Effector memory CD8-positive, alpha-beta T cell (primary cell): ENCODE measurements at regions not wholly inside any gene's neighbourhood (a gene's known extent, or its start where the extent isn't known, plus 50 kb on each side); places are given as distances from the start of the nearest gene placed in this dataset.
"Not testable (repeated sequence)": the region's sequence is repeated elsewhere in the genome, so short reads cannot be mapped to it uniquely, and the experiment has no call there.

ENCODE experiments used
- ATAC-seq: fragments of 150-1000 bp; cut with Tn5 transposase; replicated peaks from 2 replicates; pipeline ENCODE4 v1.10.0; 2021; ENCODE audit warnings: mild to moderate bottlenecking, moderate library complexity
- DNase-seq, 3 experiments: peaks; one replicate each; pipeline ENCODE4 v3.0.0; 2021
- H3K27ac Mint-ChIP-seq, 2 donors: one replicate each; pipeline ENCODE4 v1.8.0; 2022; ENCODE audit warnings: mild to moderate bottlenecking in 2 of 2, mixed read lengths in 2 of 2, moderate library complexity in 2 of 2
- H3K27me3 Mint-ChIP-seq, 2 donors: one replicate each; pipeline ENCODE4 v1.8.0; 2022; ENCODE audit warnings: mixed read lengths in 2 of 2
- H3K36me3 Mint-ChIP-seq: one replicate; pipeline ENCODE4 v1.8.0; 2022; ENCODE audit warnings: mild to moderate bottlenecking, moderate library complexity, mixed read lengths; ENCODE audit not compliant: insufficient read depth
- H3K4me1 Mint-ChIP-seq, 2 donors: one replicate each; pipeline ENCODE4 v1.8.0; 2022; ENCODE audit warnings: low read depth in 2 of 2, mixed read lengths in 2 of 2
- H3K4me3 Mint-ChIP-seq, 2 donors: one replicate each; pipeline ENCODE4 v1.8.0; 2022; ENCODE audit warnings: mild to moderate bottlenecking in 2 of 2, mixed read lengths in 2 of 2, moderate library complexity in 2 of 2
- H3K9me3 Mint-ChIP-seq, 2 donors: one replicate each; pipeline ENCODE4 v1.8.0; 2022; ENCODE audit warnings: mixed read lengths in 2 of 2

GRCh38 chrX:7614616-7615015, 228.4 kb upstream of the VCX start:
- H3K27ac Mint-ChIP-seq: no peak overlapping the region
- no peaks in the 10 kb centered on the region for H3K9me3 Mint-ChIP-seq
- no peak for DNase-seq
- H3K4me1 Mint-ChIP-seq: no peaks in the 10 kb centered on the region
- ATAC-seq: no peak
- no peaks in the 10 kb centered on the region for H3K36me3 Mint-ChIP-seq
- no peaks in the 10 kb centered on the region for H3K27me3 Mint-ChIP-seq
- no peak overlapping the region for H3K4me3 Mint-ChIP-seq

- not testable (repeated sequence) for DNase-seq, H3K9me3 Mint-ChIP-seq, H3K4me1 Mint-ChIP-seq, H3K27ac Mint-ChIP-seq, H3K4me3 Mint-ChIP-seq, H3K27me3 Mint-ChIP-seq, ATAC-seq, H3K36me3 Mint-ChIP-seq
Measured at GRCh38 chrX:7608625-7609024, 234.3 kb upstream of the VCX start.

- peaks cover 0 to 3% of the 10 kb centered on the region in 2 donors for H3K9me3 Mint-ChIP-seq
- no peaks in the 10 kb centered on the region for H3K4me1 Mint-ChIP-seq
- H3K36me3 Mint-ChIP-seq: peaks cover 3% of the 10 kb centered on the region
- H3K4me3 Mint-ChIP-seq: no peak overlapping the region
- DNase-seq (no peak), ATAC-seq (no peak)
- no peak overlapping the region for H3K27ac Mint-ChIP-seq
- no peaks in the 10 kb centered on the region for H3K27me3 Mint-ChIP-seq
Measured at GRCh38 chrX:7606039-7606652, 236.8 kb upstream of the VCX start.

- Mint-ChIP-seq H3K27me3 (no peaks in the 10 kb centered on the region), H3K4me3 (no peak overlapping the region), H3K27ac (no peak overlapping the region), H3K36me3 (peaks cover 3% of the 10 kb centered on the region), H3K9me3 (peaks cover 0 to 3% of the 10 kb centered on the region in 2 donors), H3K4me1 (no peaks in the 10 kb centered on the region)
- ATAC-seq (no peak), DNase-seq (no peak)
Measured at GRCh38 chrX:7603387-7603786, 239.6 kb upstream of the VCX start.

- H3K36me3 Mint-ChIP-seq: no peaks in the 10 kb centered on the region
- H3K9me3 Mint-ChIP-seq: peaks cover 0 to 2% of the 10 kb centered on the region in 2 donors
- H3K27me3 Mint-ChIP-seq: no peaks in the 10 kb centered on the region
- ATAC-seq (no peak), DNase-seq (no peak)
- H3K27ac Mint-ChIP-seq: no peak overlapping the region
- H3K4me1 Mint-ChIP-seq: no peaks in the 10 kb centered on the region
- no peak overlapping the region for H3K4me3 Mint-ChIP-seq
Measured at GRCh38 chrX:7596822-7597221, 246.1 kb upstream of the VCX start.

GRCh38 chrX:7593370-7593769, 249.6 kb upstream of the VCX start:
- not testable (repeated sequence) for H3K27me3 Mint-ChIP-seq, H3K4me3 Mint-ChIP-seq, H3K27ac Mint-ChIP-seq, H3K9me3 Mint-ChIP-seq, DNase-seq, H3K4me1 Mint-ChIP-seq, ATAC-seq, H3K36me3 Mint-ChIP-seq

GRCh38 chrX:7586126-7586525, 256.8 kb upstream of the VCX start:
- H3K4me3 Mint-ChIP-seq: no peak overlapping the region
- H3K27ac Mint-ChIP-seq: no peak overlapping the region
- H3K4me1 Mint-ChIP-seq: no peaks in the 10 kb centered on the region
- DNase-seq: no peak
- no peaks in the 10 kb centered on the region for H3K36me3 Mint-ChIP-seq
- no peaks in the 10 kb centered on the region for H3K27me3 Mint-ChIP-seq
- no peak for ATAC-seq
- H3K9me3 Mint-ChIP-seq: no peaks in the 10 kb centered on the region

- peaks cover 0 to 5% of the 10 kb centered on the region in 2 donors for H3K9me3 Mint-ChIP-seq
Measured at GRCh38 chrX:7582191-7582590, 260.8 kb upstream of the VCX start.

GRCh38 chrX:7580127-7580526, 262.8 kb upstream of the VCX start:
- Mint-ChIP-seq H3K4me3 (no peak overlapping the region), H3K9me3 (peaks cover 0 to 5% of the 10 kb centered on the region in 2 donors), H3K27me3 (no peaks in the 10 kb centered on the region), H3K4me1 (no peaks in the 10 kb centered on the region), H3K36me3 (no peaks in the 10 kb centered on the region), H3K27ac (no peak overlapping the region)
- ATAC-seq (no peak), DNase-seq (no peak)

More at GRCh38 chrX:7582191-7582590, 260.8 kb upstream of the VCX start:
- Mint-ChIP-seq H3K27me3 (no peaks in the 10 kb centered on the region), H3K36me3 (no peaks in the 10 kb centered on the region), H3K27ac (no peak overlapping the region), H3K4me1 (no peaks in the 10 kb centered on the region), H3K4me3 (no peak overlapping the region)
- DNase-seq (no peak), ATAC-seq (no peak)

- Mint-ChIP-seq H3K4me3 (no peak overlapping the region), H3K36me3 (no peaks in the 10 kb centered on the region), H3K4me1 (no peaks in the 10 kb centered on the region), H3K9me3 (peaks cover 0 to 2% of the 10 kb centered on the region in 2 donors), H3K27ac (no peak overlapping the region), H3K27me3 (no peaks in the 10 kb centered on the region)
- no peak for DNase-seq
- no peak for ATAC-seq
Measured at GRCh38 chrX:7574325-7574724, 268.6 kb upstream of the VCX start.

GRCh38 chrX:7570432-7571029, 272.4 kb upstream of the VCX start:
- H3K4me3 Mint-ChIP-seq: no peak overlapping the region
- ATAC-seq (no peak), DNase-seq (no peak)
- no peak overlapping the region for H3K27ac Mint-ChIP-seq
- no peaks in the 10 kb centered on the region for H3K27me3 Mint-ChIP-seq
- H3K9me3 Mint-ChIP-seq: peaks cover 0 to 2% of the 10 kb centered on the region in 2 donors
- no peaks in the 10 kb centered on the region for H3K36me3 Mint-ChIP-seq
- H3K4me1 Mint-ChIP-seq: no peaks in the 10 kb centered on the region

GRCh38 chrX:7568597-7568996, 274.4 kb upstream of the VCX start:
- no peaks in the 10 kb centered on the region for H3K4me1 Mint-ChIP-seq
- no peak for ATAC-seq

GRCh38 chrX:7568130-7568529, 274.8 kb upstream of the VCX start:
- DNase-seq: no peak
- Mint-ChIP-seq H3K4me1 (no peaks in the 10 kb centered on the region), H3K9me3 (peaks cover 0 to 2% of the 10 kb centered on the region in 2 donors), H3K27ac (no peak overlapping the region), H3K36me3 (no peaks in the 10 kb centered on the region), H3K4me3 (no peak overlapping the region), H3K27me3 (no peaks in the 10 kb centered on the region)
- no peak for ATAC-seq

More at GRCh38 chrX:7568597-7568996, 274.4 kb upstream of the VCX start:
- no peak for DNase-seq
- no peak overlapping the region for H3K27ac Mint-ChIP-seq
- H3K36me3 Mint-ChIP-seq: no peaks in the 10 kb centered on the region
- no peaks in the 10 kb centered on the region for H3K27me3 Mint-ChIP-seq
- peaks cover 0 to 2% of the 10 kb centered on the region in 2 donors for H3K9me3 Mint-ChIP-seq
- no peak overlapping the region for H3K4me3 Mint-ChIP-seq

GRCh38 chrX:7552760-7553159, 290.2 kb upstream of the VCX start:
- ATAC-seq (no peak), DNase-seq (no peak)
- H3K4me3 Mint-ChIP-seq: no peak overlapping the region
- no peaks in the 10 kb centered on the region for H3K36me3 Mint-ChIP-seq
- H3K27ac Mint-ChIP-seq: no peak overlapping the region
- no peaks in the 10 kb centered on the region for H3K4me1 Mint-ChIP-seq
- H3K27me3 Mint-ChIP-seq: no peaks in the 10 kb centered on the region
- H3K9me3 Mint-ChIP-seq: no peaks in the 10 kb centered on the region
